AG09309 (cell line): ENCODE measurements at regions not wholly inside any gene's neighbourhood (a gene's known extent, or its start where the extent isn't known, plus 50 kb on each side); places are given as distances from the start of the nearest gene placed in this dataset.

Experiments used
- DNase-seq: peaks from one replicate; pipeline ENCODE4 v3.0.0-alpha.2; 2010; ENCODE audit warnings: low read depth
- H3K4me3 ChIP-seq: 2 replicates; pipeline ENCODE4 v1.5.1; 2011; ENCODE audit warnings: mild to moderate bottlenecking, low read depth, low read length, moderate library complexity; ENCODE audit not compliant: control insufficient read depth
- TF ChIP-seq, protein P1 (sequence below): IDR thresholded peaks from 2 replicates; pipeline ENCODE4 v1.5.1; 2011; ENCODE audit warnings: mild to moderate bottlenecking, low read depth, low read length, inconsistent platforms; ENCODE audit not compliant: insufficient read depth, control insufficient read depth; ENCODE audit errors: missing control alignments

DNA sequence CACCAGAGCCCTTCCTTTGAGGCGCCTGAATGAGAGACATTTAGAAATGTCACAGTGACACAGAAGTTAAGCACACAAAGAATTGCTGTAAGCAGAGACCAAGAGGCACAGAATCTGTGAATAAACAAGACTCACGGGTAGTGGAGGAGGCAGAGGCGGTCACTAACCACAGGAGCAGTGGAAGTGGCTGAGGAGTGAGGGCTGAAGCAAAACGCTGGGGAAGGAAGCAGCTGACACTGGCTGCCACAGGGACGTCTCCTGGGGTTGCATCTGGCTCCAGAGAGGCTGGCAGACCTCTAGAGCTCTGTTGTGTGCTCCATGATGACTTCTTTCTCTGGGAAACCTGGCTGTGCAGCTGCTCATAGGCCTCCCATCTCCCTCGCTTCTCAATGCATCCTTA, 65.0 kb upstream of the SLC2A12 start:
- TF ChIP-seq, protein P1, sequence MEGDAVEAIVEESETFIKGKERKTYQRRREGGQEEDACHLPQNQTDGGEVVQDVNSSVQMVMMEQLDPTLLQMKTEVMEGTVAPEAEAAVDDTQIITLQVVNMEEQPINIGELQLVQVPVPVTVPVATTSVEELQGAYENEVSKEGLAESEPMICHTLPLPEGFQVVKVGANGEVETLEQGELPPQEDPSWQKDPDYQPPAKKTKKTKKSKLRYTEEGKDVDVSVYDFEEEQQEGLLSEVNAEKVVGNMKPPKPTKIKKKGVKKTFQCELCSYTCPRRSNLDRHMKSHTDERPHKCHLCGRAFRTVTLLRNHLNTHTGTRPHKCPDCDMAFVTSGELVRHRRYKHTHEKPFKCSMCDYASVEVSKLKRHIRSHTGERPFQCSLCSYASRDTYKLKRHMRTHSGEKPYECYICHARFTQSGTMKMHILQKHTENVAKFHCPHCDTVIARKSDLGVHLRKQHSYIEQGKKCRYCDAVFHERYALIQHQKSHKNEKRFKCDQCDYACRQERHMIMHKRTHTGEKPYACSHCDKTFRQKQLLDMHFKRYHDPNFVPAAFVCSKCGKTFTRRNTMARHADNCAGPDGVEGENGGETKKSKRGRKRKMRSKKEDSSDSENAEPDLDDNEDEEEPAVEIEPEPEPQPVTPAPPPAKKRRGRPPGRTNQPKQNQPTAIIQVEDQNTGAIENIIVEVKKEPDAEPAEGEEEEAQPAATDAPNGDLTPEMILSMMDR, result no peak
- no peak for DNase-seq
- no peak overlapping the region for H3K4me3 ChIP-seq

DNA sequence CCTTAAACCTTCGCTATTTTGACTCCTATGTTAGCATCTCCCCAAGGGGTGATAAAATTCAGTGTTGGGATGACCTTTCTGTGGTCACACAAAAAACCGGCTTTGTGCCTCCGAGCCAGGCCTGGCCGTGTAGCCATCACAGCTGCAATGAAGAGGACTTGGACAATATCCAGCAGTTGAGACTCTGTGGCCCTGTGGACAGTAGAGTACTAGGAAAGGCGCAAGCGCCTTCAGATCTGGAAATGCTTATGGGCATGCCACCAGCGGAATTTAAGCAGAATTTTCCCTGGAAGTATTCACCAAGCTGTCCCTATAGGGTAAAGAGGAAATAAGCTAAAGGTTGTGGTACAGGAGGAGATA, 63.3 kb upstream of the SLC2A12 start:
- TF ChIP-seq, protein P1, result no peak
- H3K4me3 ChIP-seq, result no peak overlapping the region
- no peak for DNase-seq

DNA sequence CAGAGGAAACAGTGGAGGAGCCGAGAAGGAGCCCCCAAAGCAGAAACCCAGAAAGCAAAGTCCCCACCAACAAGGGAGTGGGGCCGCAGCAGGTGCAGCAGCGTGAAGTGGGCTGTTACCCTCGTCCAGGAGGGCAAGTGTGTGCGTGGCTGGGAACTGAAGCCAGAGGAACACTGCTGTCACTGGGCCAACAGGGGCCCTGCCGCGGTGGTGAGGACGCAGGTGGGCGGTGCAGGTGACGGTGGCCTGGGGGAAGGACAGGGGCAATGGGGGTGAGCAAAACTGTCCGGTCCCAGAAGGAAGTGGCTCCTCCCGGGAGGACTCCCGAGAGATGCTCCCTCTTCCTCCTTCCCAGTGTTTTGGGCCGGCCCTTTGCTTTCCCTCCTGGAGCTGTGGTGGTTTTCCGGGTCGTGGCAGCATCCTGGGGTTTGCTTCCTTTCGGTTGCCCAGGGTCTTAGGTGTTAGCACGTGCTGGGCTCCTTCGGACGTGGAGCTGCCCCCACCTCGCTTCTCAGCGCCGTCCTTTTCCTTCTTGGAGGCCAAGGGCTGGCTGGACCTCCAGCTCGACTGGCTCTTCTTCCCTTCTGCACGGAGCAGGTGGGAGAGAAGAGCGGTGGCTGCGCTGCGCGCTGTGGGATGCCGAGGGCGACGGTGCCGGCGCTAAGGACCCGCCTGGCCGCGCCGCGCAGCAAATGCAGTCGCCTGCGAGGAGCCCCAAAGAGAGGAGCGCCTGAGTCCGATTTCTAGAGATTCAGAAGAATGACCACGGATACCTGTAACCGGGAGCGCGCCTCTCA, 62.7 kb upstream of the SLC2A12 start:
- no peak overlapping the region for H3K4me3 ChIP-seq
- TF ChIP-seq, protein P1, result no peak
- no peak for DNase-seq

DNA sequence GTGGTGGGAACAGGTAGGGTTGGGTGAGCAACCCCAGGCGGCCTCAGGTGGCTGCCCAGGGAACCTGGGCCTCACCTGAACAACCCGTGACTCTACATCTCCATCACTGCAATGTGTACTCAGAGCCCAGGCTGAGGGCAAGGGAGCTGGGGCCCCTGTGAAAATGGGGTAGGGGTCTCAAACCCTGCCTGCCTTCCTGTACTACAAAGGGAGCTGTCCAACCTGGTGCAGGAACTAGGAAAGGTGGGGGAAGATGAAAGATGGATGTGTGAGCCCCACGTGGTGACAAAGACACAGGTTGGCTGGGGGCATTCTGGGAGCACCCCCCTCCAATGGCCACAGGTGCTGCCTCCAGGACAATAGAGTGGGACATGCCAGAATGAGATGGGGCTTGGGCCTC, 62.1 kb upstream of the SLC2A12 start:
- DNase-seq, result no peak
- H3K4me3 ChIP-seq, result no peak overlapping the region
- TF ChIP-seq, protein P1, result no peak

DNA sequence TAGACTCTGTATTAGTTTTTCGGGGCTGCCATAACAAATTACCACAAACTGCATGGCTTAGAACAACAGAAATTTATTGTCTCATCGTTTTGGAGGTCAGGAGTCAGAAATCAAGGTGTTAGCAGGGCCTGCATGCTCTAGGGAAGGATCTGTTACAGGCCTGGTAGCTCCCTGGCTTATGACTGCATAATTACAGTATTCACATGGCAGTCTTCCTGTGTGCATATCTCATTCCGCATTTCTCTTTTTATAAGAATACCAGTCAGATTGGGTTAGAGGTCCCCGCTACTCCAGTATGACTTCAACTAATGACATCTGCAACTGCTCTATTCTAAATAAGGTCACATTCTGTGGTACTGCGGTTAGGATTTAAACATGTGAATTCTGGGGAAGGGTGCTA, 59.3 kb upstream of the SLC2A12 start:
- TF ChIP-seq, protein P1, result no peak
- no peak for DNase-seq
- H3K4me3 ChIP-seq, result no peak overlapping the region

DNA sequence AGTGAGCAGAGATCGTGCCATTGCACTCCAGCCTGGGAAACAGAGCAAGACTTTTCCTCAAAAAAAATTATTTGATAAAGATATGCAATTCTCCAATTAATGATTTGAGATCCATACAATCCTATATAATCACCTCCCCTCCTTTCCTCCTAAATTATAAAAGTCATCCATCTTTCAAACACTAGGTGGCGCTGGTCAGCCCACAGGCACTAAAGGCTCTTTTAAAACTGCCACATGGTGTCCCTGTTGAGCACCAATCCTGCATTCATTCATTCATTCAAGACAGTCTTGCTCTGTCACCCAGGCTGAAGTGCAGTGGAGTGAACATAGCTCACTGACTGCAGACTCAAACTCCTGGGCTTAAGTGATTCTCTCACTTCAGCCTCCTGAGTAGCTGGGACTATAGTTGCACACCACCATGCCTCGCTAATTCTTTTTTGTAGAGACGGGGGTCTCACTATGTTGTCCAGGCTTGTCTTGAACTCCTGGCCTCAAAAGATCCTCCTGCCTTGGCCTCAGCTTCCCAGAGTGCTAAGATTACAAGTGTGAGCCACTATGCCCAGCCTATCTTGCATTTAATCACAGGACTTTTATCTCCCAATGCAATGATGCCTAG, 58.7 kb upstream of the SLC2A12 start:
- TF ChIP-seq, protein P1, result peak; percentile 83
- DNase-seq, result peak; percentile 13

More for the DNA sequence above, 58.7 kb upstream of the SLC2A12 start:
- H3K4me3 ChIP-seq, result no peak overlapping the region
